HG03060 (cell line): ENCODE measurements at regions not wholly inside any gene's neighbourhood (a gene's known extent, or its start where the extent isn't known, plus 50 kb on each side); places are given as distances from the start of the nearest gene placed in this dataset.
"Not testable (repeated sequence)": the region's sequence is repeated elsewhere in the genome, so short reads cannot be mapped to it uniquely, and the experiment has no call there.

Experiments used
- ATAC-seq: cut with Tn5 transposase; IDR thresholded peaks from one replicate; pipeline ENCODE4 v1.9.1; 2021; ENCODE audit warnings: low read depth, moderate number of reproducible peaks; ENCODE audit not compliant: unreplicated experiment

DNA sequence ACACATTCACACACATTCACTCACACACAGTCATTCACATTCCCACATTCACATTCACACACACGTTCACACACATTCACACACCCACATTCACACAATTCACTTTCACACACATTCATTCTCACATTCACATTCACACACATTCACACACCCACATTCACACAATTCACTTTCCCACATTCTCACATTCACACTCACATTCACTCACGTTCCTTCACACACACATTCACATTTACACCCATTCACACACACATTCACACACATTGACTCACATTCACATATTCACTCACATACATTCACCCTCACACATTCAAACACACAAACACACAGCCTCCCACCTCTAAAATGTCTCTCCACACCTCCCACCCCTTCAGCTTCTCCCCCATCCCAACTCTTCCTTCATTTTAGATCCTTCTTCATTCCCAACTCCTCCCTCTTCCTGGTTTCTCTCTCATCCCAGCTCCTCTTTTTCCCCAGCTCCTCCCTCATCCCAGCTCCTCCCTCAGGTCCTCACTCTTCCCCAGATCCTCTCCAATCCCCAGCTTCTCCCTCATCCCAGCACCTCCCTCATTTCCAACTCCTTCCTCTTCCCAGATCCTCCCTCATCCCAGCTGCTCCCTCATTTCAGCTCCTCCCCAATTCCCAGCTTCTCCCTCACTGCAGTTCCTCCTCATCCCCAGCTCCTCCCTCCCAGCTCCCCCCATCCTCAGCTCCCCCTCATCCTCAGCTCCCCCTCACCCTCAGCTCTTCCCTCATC is 111.0 kb downstream of the FAM53A start:
- no peak for ATAC-seq

DNA sequence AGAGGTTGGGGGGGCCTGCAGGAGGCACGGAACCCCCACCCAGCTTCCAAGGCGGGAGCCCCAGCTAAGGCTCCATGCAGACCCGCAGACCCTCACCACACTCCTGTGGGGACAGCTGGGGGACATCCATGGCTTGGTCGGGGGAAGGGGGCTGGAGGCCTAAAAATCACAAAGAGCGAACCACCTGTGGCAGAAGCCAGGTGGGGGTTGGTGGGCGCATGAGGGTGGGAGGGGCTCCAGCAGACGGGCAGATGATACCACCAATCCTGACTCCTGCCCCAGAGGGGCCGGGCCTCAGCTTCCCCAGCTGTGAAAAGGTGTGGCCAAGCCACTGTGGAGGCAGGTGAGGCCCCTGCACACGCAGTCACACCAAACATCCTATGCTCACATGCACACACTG is 111.6 kb downstream of the FAM53A start:
- no peak for ATAC-seq

DNA sequence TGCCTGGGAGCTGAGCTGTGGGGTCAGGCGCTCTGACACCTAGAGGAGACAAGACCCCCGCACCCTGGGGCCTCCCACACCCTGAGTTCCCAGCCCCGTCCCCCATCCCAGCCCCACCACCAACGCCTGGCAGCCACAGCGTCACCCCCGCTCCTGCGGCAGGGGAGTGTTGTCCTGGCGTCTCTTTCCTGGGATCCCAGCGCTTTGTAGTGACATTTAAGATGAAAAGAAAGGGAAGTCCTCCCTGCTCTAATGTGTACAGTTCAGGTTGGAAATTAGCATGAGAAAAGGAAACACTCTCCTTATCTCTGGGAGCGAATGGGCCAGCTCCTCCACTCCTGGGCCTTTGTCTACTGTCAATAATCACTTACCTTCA is 112.1 kb downstream of the FAM53A start:
- ATAC-seq = no peak

DNA sequence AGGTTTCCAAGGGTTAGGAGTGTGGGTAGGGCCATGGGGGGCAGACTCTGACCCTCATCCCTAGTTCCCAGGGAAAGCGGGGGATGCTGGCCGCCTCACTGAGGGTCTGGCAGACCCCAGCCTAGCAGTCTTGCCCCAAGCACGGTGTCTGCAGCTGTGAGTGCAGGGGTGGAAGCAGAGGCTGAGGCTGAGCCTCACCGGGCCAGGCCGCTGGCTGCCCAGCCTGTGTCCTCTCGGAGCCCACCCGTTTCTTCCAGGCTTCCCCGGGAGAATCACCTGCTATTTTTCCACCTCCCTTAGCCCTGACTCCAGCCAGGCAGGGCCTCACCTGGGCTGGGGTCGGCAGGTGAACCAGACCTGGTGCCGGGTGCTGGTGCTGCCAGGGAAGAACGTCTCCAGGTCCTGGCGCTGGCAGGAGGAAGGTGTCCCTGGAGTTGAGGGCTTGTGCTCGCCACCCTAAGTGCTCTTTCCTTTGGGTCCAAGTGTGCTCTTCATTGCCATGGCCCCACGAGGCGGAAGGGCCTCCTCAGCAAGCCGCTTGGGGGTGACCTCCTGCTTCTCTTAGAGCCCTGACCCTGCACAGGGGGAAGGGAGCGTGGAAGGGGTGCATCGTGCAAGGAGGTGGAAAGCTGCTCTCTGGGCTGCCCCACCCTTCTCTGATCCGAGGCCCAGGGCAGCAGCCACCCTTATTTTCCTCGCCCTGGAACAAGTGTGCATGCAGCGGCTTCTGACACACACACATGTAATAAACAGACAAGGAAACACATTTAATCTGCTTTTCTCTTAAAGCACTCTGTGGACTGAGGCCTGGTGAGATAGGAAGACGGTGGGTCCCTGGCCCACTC is 112.7 kb downstream of the FAM53A start:
- no peak for ATAC-seq

DNA sequence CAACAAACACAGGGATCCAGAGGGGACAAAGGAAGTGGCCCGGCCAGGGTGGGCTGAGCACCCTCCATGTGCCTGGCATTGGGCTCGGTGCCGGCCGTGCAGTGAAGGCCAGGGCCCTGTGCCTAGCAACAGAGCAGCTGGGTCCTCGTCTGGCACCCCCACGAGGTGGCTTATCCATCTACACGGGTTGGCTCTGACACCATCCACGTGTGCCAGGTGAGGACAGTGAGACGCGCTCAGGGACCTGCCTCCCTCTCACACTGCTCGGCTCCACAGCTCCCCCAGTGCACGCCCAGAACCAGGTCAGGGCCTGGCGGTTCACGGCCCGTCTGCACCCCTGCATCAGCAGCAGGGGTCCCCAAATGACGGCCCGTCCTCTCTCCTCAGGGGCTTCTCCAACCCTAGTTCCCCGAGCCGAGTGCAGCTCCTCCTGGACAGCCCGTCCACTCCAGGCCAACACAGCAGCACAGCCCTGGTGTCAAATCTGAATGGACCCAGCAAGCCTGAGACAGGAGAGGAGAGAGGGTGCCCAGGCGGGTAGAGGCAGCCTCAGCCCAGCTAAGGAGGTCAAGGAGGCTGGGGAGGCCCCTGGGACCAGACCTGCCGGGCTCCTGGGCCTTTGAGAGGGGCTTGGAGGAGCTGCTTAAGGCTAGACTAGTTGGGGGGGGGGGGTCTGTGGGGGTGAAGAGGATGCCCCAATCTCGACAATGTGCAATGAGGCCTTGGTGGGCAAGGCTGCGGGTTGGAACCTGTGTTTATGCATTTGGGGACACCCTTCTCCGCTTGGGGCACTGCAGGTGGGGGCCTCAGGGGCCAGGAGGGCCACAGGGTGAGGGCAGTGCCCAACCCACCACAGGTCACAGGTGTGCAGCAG is 113.6 kb downstream of the FAM53A start:
- no peak for ATAC-seq

DNA sequence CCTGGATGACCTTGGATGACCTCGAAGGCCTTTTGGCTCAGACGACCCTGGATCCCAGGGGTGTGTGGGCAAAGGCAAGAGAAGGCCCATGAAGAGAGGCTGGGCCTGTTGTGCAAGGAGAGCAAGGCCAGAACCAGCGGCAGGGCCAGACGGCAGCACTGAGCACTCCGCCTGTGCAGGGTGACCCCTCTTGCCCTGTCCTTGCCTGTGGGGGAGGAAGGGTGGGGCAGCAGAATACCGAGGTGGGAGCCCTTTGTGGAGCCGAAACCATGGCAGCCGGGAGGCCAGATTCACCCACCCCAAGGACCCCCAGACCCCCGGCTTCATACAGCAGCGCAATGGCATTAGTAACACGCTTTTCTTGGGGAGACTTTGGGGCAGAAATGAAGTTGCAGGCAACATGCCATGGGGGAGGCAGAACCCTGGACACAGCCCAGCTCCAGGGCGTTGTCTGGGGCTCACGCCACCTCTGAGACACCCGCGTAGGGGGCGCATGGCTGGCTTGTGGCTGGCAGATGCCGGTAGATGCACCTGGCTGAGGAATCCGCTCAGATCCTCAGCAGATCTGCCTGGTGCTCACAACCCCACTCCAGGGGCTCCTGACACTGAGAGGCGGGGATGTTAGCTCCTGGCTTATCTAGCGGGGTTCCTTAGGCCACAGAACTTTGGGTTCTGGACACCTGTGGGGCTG is 114.5 kb downstream of the FAM53A start:
- no peak for ATAC-seq

DNA sequence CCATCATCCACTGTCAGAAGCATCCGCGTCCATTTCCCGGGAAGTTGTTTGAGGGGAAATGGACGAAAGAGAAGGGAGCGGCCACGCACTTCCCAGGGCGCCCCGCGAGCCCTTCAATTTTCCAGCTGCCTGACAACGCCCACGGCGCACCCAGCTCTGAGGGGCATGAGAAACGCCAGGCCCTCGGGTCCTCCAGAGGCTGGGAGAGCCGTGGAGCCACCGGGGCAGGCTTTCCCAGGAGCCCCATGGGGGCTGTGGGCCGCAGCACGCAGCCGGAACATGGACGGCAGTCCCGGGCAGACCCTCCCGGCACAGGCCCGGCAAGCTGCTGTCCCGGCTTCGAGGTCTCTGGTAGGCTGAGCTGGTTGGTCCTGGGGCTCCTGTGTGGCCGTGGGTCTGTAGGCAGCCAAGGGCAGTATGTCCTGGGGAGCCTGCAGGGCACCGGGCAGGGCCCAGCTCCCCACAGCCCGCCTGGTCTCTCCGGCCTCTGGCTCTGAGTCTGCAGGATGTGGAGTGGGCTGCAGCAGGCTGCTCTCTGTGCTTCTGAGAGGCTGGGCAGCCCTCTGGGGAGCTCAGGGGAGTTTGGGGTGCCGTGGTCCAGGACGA is 115.2 kb downstream of the FAM53A start:
- no peak for ATAC-seq

DNA sequence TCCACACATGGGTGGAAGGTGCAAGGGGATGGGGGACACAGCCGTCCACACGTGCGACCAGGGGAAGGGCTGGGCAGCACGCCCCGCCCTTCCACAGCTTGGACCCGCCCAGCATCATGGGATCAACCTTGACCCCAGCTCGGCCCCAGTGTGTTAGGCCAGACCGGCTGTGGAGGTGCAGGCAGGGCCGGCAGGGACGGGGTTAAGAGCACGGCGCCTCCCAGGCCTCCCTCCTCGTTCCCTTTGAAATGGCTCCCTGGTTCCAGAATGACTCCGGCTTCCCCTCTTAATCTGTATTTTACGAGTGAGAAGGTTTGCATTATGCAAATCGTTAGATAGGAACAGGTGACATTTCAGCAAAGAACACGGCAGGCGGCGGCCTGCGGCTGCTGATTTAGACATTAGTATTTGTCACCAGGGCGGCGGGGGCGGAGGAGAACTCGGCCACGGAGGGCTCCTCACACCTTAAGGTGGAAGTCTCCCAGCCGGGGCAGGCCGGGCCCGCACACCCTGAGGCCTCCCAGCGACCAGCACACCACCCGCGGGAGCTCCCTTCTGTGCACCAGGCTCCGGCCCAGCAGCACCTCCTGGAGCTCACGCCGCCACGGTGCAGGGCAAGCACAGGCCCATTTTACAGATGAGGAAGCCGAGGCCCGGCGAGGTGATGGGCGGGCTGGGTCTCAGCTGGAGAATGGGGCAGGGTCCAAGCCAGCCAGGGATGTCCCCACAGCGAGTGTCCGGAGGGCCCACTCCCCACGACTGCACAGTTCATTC is 116.1 kb downstream of the FAM53A start:
- no peak for ATAC-seq

DNA sequence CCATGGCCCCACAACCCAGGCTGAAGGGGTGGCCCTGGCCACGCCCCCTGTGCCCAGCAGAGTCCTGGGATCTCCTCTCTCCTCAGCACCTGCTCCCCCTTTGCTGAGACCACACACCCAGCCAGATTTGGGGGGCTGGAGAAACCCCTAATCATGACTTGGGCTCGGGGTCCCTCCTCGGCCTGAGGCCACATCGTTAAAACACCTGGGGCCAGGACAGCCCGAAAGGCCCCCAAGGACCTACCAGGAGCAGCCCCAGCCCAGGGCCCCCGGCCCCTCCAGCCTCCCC is 116.7 kb downstream of the FAM53A start:
- no peak for ATAC-seq

DNA sequence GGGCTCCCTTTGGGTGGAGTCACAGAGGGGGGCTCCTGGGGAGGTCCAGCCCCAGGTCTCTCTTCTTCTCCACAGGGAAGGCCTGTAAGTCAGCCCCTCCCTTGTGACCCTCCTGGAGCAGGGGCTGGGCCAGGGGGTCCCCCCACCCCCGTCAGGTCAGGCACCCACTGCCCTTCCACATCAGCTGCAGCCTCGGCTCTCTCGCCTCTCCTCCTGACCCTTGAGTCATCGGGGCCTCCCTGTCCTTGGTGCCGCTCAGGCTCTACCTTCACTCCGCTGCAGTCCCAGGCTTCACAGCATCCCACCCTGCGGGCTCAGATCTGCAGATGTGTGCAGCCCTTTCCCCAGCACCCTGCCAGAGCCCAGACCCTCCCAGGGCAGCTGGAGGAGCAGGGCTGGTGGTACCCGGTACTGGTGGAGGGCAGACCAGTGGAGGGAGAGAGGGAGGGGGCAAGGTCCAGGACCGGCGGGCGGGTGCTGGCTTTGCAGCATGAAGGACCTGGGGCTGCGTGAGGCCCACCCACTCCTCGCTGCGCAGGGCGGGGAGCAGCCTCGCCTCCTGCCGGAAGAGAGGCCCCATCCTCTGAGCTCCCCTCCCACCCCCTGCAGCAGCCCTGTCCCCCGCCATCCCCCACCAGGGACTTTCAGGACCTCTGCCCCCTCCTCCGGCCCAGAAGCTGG is 117.1 kb downstream of the FAM53A start:
- no peak for ATAC-seq

DNA sequence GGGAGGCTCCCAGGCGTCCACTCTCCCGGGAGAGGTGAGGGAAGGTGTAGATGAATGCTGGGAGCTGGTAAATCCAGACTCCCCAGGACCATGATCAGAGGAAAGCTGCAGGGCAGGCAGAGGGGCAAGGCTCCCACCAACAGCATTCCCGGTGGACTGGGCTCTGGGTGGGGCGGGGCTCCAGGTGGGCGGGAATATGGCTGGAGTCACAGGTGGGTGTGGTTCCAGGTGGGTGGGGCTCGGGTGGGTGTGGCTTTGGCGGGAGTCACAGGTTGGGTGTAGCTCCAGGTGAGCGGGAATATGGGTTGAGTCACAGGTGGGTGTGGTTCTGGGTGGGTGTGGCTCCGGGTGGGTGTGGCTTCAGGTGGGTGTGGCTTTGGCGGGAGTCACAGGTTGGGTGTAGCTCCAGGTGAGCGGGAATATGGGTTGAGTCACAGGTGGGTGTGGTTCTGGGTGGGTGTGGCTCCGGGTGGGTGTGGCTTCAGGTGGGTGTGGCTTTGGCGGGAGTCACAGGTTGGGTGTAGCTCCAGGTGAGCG is 117.7 kb downstream of the FAM53A start:
- ATAC-seq = not testable (repeated sequence)

DNA sequence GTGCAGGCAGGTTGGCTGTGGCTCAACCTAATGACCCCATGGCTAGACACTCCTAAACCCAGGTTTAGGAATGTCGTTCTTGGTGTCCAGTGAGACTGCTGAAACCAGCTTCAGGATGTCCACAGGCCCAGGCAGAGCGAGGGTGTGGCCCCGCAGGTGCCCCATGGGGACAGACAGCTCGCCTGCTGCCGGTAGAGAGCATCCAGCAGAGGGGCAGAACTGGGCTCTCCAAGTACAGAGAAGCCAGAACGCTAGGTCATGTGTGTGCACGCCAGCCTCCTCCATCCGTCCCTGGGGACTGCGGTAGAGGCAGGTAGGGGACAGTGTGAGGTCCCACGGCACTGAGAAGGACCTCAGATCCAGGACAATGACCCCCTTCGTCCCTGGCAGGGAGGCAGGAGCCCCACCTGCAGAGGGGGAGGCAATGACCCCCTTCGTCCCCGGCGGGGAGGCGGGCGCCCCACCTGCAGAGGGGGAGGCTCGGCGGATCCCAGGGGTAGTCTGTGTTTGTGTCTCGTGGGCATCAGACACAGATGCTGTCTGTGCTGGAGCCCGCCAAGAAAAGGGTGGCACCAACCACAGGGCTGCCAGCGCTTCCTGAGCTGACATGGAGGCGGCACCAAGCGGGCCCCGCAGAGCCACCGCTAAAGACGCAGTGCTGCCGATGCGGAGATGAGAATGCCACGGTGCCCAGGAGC is 118.4 kb downstream of the FAM53A start:
- no peak for ATAC-seq

DNA sequence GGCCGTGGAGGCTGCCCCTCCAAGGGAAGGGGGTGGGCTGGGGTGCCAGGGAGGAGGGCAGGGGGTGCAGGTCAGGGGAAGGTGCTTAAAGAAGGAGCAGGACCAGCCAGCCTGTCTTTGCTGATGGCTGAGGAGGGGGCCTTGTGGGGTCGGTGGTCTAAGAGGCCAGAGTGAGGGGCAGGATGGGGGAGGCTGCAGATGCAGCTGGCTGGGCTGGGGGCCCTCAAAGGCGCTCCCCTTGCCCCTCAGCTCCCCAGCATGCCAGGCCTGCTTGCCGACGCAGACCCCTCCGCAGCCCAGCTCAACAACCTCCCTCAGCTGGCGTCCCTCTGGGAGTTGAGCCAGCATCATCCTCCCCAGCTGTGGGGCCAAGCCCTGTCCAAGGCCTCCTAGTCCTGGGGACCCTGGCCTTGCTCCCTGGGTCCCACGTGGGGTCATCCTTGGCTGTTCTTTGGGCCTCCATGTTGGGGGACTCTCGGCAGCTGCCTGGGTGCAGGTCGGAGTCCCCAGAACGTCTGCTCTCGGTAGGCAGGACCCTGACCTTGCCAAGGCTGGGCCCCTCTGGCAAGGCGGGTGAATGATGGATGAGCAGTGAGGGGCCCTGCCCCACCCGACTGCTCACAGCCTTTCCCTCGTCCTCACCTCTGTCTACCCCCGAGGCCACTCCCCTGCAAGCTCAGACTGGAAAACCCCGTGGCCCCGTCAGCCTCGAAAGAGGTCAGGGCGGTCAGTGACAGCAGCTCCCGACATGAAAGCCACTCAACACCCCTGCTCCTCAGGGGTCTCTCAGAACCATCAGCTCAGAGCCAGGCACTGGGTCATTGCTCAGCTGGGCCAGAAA is 119.4 kb downstream of the FAM53A start:
- ATAC-seq = no peak

DNA sequence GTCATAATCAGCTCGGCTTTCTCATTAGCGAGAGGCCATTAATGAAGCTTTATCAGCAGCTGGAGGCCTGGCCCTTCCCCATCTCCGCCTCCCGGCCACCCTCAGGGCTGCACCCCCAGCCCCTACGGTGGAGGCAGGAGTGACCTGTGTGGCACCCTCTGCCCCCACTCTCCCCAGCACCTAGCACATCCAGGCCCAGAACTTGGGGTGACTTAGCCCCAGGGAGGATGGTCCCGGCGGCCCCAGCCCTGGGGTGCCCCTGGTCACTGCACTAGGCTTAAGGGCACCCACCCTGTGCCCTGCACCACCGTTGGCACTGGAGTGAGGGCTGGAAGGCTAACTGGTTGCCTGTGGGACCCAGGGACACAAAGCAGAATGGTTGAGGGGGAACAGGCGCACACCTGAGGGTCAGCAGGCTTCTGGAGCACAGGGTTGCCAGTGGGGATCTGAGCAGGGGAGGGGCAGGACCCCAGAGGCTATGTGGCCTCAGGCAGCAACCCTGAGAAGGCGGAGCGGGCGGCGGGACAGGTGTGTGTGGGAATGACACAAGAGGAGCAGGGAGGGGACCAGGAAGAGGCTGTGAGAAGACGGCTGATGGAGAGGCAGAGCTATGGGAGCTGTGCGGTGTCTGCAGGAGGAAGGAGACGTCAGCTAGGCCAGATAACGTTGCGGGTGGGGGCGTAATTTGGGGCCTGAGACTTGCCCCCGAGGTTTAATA is 120.2 kb downstream of the FAM53A start:
- ATAC-seq = no peak

DNA sequence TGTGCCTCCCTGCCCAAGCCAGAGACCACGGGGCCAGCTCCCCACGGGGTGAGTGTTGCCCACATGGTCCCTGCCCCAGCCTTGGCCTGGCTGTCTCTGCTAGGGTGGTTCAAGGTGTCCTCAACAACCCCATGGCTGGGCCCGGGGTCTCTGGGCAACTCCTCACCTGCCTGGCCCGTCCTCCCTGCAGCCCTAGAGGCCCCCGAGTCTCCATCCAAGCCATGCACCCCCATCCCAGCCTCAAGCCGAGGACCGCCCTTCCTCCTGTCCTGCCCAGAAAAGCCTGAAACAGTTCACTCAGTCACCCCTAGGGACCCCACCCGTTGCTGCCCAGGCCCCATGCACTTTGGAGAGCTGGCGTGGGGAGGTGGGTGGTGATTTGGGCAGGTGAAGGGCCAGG is 120.9 kb downstream of the FAM53A start:
- no peak for ATAC-seq

DNA sequence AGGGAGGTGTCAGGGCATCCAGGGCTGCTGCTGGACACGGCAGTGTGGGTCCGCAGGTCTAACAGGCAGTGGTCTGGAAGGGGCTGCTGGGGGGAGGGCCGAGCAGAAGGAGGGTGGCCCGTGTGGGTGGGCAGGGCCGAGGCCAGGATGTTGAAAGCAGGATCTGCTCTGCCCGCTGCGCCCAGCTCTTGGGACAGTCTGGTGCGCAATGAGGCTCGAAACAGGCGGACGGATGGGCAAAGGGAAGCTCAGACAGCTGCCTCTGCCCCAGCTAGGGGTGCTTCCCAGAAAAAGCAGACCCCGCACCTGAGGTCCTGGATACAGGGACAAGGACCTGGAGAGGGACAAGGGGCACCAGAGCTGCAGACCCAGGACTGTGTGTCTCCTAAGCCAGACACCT is 121.3 kb downstream of the FAM53A start:
- ATAC-seq = no peak

DNA sequence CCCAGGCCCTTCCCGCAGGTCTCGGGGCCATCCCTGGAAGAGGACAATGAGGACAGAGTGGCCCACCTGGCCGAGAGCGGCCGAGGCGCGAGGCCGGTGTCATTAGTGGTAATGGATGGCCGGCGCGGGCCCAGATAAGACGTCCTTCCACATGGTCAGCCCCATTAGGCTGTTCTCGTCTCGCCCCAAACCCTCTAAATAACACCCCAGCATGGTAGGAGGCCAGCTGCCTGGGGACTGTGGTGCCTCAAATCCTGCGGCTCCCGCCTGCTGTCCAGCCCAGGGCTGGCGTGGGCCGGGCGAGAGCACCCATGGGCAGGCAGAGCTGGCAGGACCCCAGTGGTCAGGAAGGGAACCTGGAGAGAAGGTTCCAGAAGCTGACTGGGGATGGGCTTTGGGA is 121.7 kb downstream of the FAM53A start:
- ATAC-seq = no peak
